ENCODE measurements at regions not wholly inside any gene's neighbourhood (a gene's known extent, or its start where the extent isn't known, plus 50 kb on each side); places are given as distances from the start of the nearest gene placed in this dataset.
A peak's percentile ranks its signal among the peaks of the same experiment; 100 is the strongest.

GRCh38 chr5:103842936-103843335, 280.3 kb upstream of the NUDT12 start:
- H3K4me3 ChIP-seq: no peak overlapping the region
- no peak for DNase-seq
- H3K9me3 ChIP-seq: no peaks in the 10 kb centered on the region
- no peaks in the 10 kb centered on the region for H3K27me3 ChIP-seq
- no peaks in the 10 kb centered on the region; the same call in 1 of the 2 replicates for H3K36me3 ChIP-seq

- no peaks in the 10 kb centered on the region for H3K36me3 ChIP-seq
- no peak overlapping the region for H3K4me3 ChIP-seq
- no peaks in the 10 kb centered on the region for H3K27me3 ChIP-seq
- H3K9me3 ChIP-seq: no peaks in the 10 kb centered on the region
- no peak for DNase-seq
Observed at GRCh38 chr5:103840600-103840999, 278.0 kb upstream of the NUDT12 start.

GRCh38 chr5:103834216-103834615, 271.6 kb upstream of the NUDT12 start:
- no peaks in the 10 kb centered on the region for H3K9me3 ChIP-seq
- H3K36me3 ChIP-seq: no peaks in the 10 kb centered on the region
- DNase-seq: no peak
- 0 out of 2 replicates have a peak, but pooled peaks cover 3% of the 10 kb centered on the region for H3K27me3 ChIP-seq
- H3K4me3 ChIP-seq: no peak overlapping the region

GRCh38 chr5:103829585-103829984, 267.0 kb upstream of the NUDT12 start:
- 0 out of 2 replicates have a peak, but pooled peaks cover 3% of the 10 kb centered on the region for H3K27me3 ChIP-seq
- DNase-seq: no peak
- no peaks in the 10 kb centered on the region for H3K36me3 ChIP-seq
- H3K9me3 ChIP-seq: no peaks in the 10 kb centered on the region
- no peak overlapping the region for H3K4me3 ChIP-seq

GRCh38 chr5:103827976-103828375, 265.4 kb upstream of the NUDT12 start:
- H3K4me3 ChIP-seq: no peak overlapping the region
- H3K9me3 ChIP-seq: no peaks in the 10 kb centered on the region
- H3K27me3 ChIP-seq: 0 out of 2 replicates have a peak, but pooled peaks cover 3% of the 10 kb centered on the region
- no peaks in the 10 kb centered on the region for H3K36me3 ChIP-seq
- DNase-seq: no peak

- Histone ChIP-seq H3K27me3 (no peaks in the 10 kb centered on the region), H3K9me3 (no peaks in the 10 kb centered on the region), H3K36me3 (no peaks in the 10 kb centered on the region), H3K4me3 (no peak overlapping the region)
- no peak for DNase-seq
Observed at GRCh38 chr5:103821361-103821760, 258.8 kb upstream of the NUDT12 start.

- Histone ChIP-seq H3K9me3 (no peaks in the 10 kb centered on the region), H3K4me3 (no peak overlapping the region), H3K27me3 (no peaks in the 10 kb centered on the region), H3K36me3 (no peaks in the 10 kb centered on the region)
- peak; percentile 44 for DNase-seq
Observed at GRCh38 chr5:103808464-103809106, 246.0 kb upstream of the NUDT12 start.

GRCh38 chr5:103804711-103805110, 242.1 kb upstream of the NUDT12 start:
- DNase-seq: no peak
- no peaks in the 10 kb centered on the region for H3K36me3 ChIP-seq
- no peaks in the 10 kb centered on the region for H3K27me3 ChIP-seq
- no peaks in the 10 kb centered on the region; the same call in 1 of the 2 replicates for H3K9me3 ChIP-seq
- no peak overlapping the region for H3K4me3 ChIP-seq

- no peak overlapping the region for H3K4me3 ChIP-seq
- DNase-seq: peak; percentile 38
- no peaks in the 10 kb centered on the region for H3K27me3 ChIP-seq
- peaks cover 6% of the 10 kb centered on the region for H3K9me3 ChIP-seq
- no peaks in the 10 kb centered on the region for H3K36me3 ChIP-seq
Observed at GRCh38 chr5:103801681-103802080, 239.1 kb upstream of the NUDT12 start.

- no peak overlapping the region for H3K4me3 ChIP-seq
- H3K9me3 ChIP-seq: peaks cover 6% of the 10 kb centered on the region
- DNase-seq: no peak
- H3K27me3 ChIP-seq: no peaks in the 10 kb centered on the region
- H3K36me3 ChIP-seq: no peaks in the 10 kb centered on the region
Observed at GRCh38 chr5:103800741-103801495, 238.3 kb upstream of the NUDT12 start.

GRCh38 chr5:103793595-103794182, 231.1 kb upstream of the NUDT12 start:
- DNase-seq: no peak
- no peaks in the 10 kb centered on the region for H3K36me3 ChIP-seq
- H3K27me3 ChIP-seq: no peaks in the 10 kb centered on the region

GRCh38 chr5:103785569-103785968, 223.0 kb upstream of the NUDT12 start:
- no peak for DNase-seq
- Histone ChIP-seq H3K27me3 (no peaks in the 10 kb centered on the region), H3K36me3 (no peaks in the 10 kb centered on the region), H3K9me3 (peaks cover 6% of the 10 kb centered on the region), H3K4me3 (no peak overlapping the region)

More at GRCh38 chr5:103793595-103794182, 231.1 kb upstream of the NUDT12 start:
- Histone ChIP-seq H3K9me3 (peaks cover 36% of the 10 kb centered on the region), H3K4me3 (no peak overlapping the region)

GRCh38 chr5:103783669-103784068, 221.1 kb upstream of the NUDT12 start:
- no peaks in the 10 kb centered on the region for H3K36me3 ChIP-seq
- H3K27me3 ChIP-seq: no peaks in the 10 kb centered on the region
- H3K9me3 ChIP-seq: peaks cover 2% of the 10 kb centered on the region
- no peak overlapping the region for H3K4me3 ChIP-seq
- DNase-seq: no peak

- H3K36me3 ChIP-seq: no peaks in the 10 kb centered on the region
- no peak for DNase-seq
- H3K4me3 ChIP-seq: no peak overlapping the region
- H3K27me3 ChIP-seq: no peaks in the 10 kb centered on the region
- no peaks in the 10 kb centered on the region for H3K9me3 ChIP-seq
Observed at GRCh38 chr5:103780794-103781193, 218.2 kb upstream of the NUDT12 start.

GRCh38 chr5:103774721-103775120, 212.1 kb upstream of the NUDT12 start:
- no peaks in the 10 kb centered on the region for H3K27me3 ChIP-seq
- peak; percentile 11 for DNase-seq
- H3K4me3 ChIP-seq: no peak overlapping the region
- no peaks in the 10 kb centered on the region for H3K36me3 ChIP-seq
- peaks cover 3% of the 10 kb centered on the region for H3K9me3 ChIP-seq

GRCh38 chr5:103772248-103772647, 209.7 kb upstream of the NUDT12 start:
- Histone ChIP-seq H3K36me3 (no peaks in the 10 kb centered on the region), H3K4me3 (no peak overlapping the region), H3K9me3 (peaks cover 3% of the 10 kb centered on the region), H3K27me3 (no peaks in the 10 kb centered on the region)
- DNase-seq: no peak

- no peaks in the 10 kb centered on the region for H3K36me3 ChIP-seq
- no peak for DNase-seq
Observed at GRCh38 chr5:103764403-103764802, 201.8 kb upstream of the NUDT12 start.

More at GRCh38 chr5:103764403-103764802, 201.8 kb upstream of the NUDT12 start:
- no peaks in the 10 kb centered on the region for H3K27me3 ChIP-seq
- no peaks in the 10 kb centered on the region for H3K9me3 ChIP-seq
- H3K4me3 ChIP-seq: no peak overlapping the region

All from MG63 (cell line).